A549 (cell line): ENCODE measurements at regions not wholly inside any gene's neighbourhood (a gene's known extent, or its start where the extent isn't known, plus 50 kb on each side); places are given as distances from the start of the nearest gene placed in this dataset.
"Not testable (repeated sequence)": the region's sequence is repeated elsewhere in the genome, so short reads cannot be mapped to it uniquely, and the experiment has no call there.

Experiments
- CTCF ChIP-seq: fragments of >200 bp; sonication (Bioruptor Twin); formaldehyde crosslinking; IDR thresholded peaks from 3 replicates; pipeline ENCODE4 v1.5.1; 2016
- FOSL2 ChIP-seq, 2 experiments: fragments of 450-650 bp in 1 of 2; fragments of >200 bp in 1 of 2; sonication (Bioruptor Twin) in 1 of 2; formaldehyde crosslinking; IDR thresholded peaks; 2 replicates each; pipeline versions ENCODE4 v1.5.0 to v1.6.1; 2016 to 2020; ENCODE audit warnings: mild to moderate bottlenecking in 1 of 2, moderate library complexity in 1 of 2
- MYC ChIP-seq: IDR thresholded peaks from 2 replicates; pipeline ENCODE4 v1.6.1; 2012; ENCODE audit warnings: mild to moderate bottlenecking, inconsistent platforms, low read length, improper control_type of control experiment, borderline replicate concordance
- POLR2A ChIP-seq: IDR thresholded peaks from 2 replicates; pipeline ENCODE4 v1.6.1; 2012; ENCODE audit warnings: mild to moderate bottlenecking, low read length
- RFX5 ChIP-seq: fragments of 450-650 bp; IDR thresholded peaks from 2 replicates; pipeline ENCODE4 v1.7.1; 2014; ENCODE audit warnings: antibody characterized with exemption, mild to moderate bottlenecking, moderate library complexity
- SMC3 ChIP-seq: fragments of >200 bp; sonication (Bioruptor Twin); formaldehyde crosslinking; IDR thresholded peaks from 3 replicates; pipeline ENCODE4 v1.6.1; 2018; ENCODE audit warnings: inconsistent platforms
- ZFP36 ChIP-seq: fragments of 450-650 bp; IDR thresholded peaks from 2 replicates; pipeline ENCODE4 v1.6.1; 2014; ENCODE audit warnings: borderline replicate concordance; ENCODE audit not compliant: partially characterized antibody

- not testable (repeated sequence) for TF ChIP-seq MYC; CTCF; FOSL2 (IDR thresholded peaks at IDR 0.05); FOSL2 (CRISPR knock-in tag; IDR thresholded peaks at IDR 0.05); POLR2A; RFX5; ZFP36; SMC3
Observed at GRCh38 chr9:40106003-40106782, 750.7 kb downstream of the SPATA31A1 start.
